NCI-H2196 (cell line): ENCODE measurements at regions not wholly inside any gene's neighbourhood (a gene's known extent, or its start where the extent isn't known, plus 50 kb on each side); places are given as distances from the start of the nearest gene placed in this dataset.

Experiments used
- DNase-seq: peaks from one replicate; lab custom pipeline; 2025; ENCODE audit not compliant: unreplicated experiment; lab: John Stamatoyannopoulos, UW

DNA sequence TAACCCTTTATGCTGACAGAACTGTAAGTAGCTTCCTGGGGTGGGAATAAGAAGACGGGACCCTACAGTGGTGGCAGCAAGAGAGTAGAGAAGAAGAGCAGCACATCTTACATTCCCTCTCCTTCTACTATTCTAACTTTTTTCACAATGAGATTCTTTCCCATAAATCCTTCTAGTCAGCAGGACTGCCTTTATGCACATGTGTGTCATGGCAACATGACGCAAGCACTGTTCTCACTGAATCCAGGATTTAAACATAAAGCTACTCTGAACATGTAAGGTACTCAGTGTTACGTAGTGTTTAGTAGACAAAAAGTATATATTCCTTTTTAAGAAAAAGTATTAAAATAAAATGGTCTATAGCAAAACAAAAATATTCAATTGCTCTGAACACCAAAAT, 309.7 kb upstream of the LYPLAL1 start:
- no peak for DNase-seq

DNA sequence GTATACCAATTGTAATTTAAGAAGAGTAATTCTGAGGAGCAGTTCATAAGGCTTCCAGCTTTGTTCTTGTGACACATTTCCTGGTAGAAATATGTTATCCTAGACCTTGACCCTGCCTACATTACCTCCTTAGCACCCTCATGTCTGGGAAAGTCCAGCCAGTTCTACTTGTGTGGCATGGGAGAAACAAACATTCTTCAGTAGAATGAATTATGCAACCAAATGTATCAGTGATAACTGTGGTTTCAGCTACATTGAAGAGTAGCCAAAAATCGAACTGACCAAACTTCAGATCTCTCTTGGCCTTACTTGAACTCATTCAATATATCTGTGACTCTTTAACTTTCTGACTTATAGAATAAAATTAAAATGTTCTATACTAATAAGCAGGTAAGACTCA, 308.1 kb upstream of the LYPLAL1 start:
- no peak for DNase-seq

GRCh38 chr1:218866507-218866906, 307.2 kb upstream of the LYPLAL1 start:
- DNase-seq = no peak

- DNase-seq = no peak
Measured at GRCh38 chr1:218867066-218867465, 306.6 kb upstream of the LYPLAL1 start.

DNA sequence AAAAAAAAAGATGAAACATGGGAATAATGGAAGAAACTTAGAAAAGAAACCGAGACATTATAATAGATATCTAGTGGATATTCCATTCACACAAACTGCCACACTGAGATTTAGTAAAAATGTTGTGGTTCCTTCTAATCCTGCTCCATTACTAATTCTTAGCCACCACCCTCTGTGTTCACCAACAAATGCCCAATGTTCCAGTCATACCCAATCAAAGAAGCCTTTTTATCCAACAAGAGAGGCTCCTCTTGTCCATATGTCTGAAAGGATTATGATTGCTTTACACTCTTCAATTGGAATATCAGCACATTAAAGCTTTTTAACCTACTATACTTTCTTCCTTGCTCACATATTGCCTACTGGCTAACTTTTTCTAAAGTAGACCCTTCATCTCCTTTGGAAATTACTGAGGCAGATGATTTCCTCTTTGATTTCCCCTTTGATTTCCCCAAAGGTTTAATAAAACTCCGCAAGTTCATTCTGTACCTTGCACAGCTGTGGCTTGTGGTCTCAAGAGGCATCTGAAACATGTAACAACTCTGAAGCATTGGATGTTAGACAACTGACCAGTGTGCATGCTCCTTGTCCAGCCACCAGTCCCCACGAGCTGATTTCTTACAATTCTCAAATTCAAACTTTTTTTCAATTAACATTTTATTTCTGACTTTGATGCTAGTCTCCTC, 305.6 kb upstream of the LYPLAL1 start:
- no peak for DNase-seq

- no peak for DNase-seq
Measured at GRCh38 chr1:218869276-218869675, 304.4 kb upstream of the LYPLAL1 start.

DNA sequence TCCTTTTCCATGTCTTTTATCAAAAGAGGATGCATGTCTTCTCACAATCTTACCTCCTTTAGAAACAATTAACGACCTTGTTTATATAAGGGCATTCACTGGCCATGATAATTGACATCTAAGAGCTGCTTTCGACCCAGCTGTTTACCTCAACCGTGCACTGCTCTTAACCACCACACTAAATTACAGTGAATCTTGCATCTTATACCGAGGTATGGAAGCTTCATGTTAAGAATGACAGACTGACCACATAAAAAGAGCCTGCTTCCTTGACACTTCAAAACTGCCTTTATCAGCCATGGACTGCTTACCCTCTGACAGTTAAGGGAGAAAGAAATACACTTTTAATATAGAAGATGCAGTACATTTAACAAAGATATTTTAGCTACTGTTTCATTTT, 301.7 kb upstream of the LYPLAL1 start:
- DNase-seq = no peak

DNA sequence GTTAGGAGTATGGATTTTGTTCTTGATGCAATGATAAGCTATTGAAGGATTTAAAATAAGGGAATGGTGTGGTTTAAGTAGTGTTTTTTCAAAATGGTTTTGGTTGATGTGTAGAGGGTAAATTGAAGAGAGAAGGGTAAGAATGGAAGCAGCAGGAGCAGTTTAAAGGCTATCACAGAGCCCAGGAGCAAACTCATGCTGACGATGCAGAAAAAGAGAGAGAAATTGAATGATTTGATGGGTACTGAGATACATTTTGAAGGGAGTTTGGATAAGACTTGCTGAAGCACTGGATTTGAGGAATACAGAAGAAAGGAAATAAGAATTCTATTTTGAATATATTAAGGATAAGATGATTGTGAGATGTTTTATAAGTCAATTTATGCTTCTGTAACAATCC, 300.8 kb upstream of the LYPLAL1 start:
- no peak for DNase-seq

DNA sequence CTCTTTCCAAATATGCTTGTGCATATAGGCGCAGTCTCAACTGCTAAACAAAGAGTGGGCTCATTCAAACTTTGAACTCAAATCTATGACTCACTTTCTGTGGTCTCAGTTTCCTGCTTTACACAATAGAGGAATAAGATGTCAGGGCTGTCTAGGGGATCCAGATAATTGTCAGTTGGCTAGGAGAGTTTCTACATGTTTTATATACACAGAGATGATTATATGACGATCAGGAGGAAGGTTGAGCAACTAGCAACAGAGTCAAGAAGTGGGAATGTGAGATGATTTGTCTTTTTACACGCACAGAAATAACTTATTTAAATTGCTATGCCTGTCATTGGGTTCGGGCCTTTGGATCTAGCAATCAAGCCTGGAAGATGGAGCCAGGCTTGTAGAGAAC, 299.4 kb upstream of the LYPLAL1 start:
- DNase-seq = no peak

- no peak for DNase-seq
Measured at GRCh38 chr1:218874801-218875400, 298.8 kb upstream of the LYPLAL1 start.

- no peak for DNase-seq
Measured at GRCh38 chr1:218878369-218878768, 295.3 kb upstream of the LYPLAL1 start.

GRCh38 chr1:218880484-218881060, 293.1 kb upstream of the LYPLAL1 start:
- DNase-seq = no peak

- DNase-seq = no peak
Measured at GRCh38 chr1:218882454-218882853, 291.2 kb upstream of the LYPLAL1 start.

DNA sequence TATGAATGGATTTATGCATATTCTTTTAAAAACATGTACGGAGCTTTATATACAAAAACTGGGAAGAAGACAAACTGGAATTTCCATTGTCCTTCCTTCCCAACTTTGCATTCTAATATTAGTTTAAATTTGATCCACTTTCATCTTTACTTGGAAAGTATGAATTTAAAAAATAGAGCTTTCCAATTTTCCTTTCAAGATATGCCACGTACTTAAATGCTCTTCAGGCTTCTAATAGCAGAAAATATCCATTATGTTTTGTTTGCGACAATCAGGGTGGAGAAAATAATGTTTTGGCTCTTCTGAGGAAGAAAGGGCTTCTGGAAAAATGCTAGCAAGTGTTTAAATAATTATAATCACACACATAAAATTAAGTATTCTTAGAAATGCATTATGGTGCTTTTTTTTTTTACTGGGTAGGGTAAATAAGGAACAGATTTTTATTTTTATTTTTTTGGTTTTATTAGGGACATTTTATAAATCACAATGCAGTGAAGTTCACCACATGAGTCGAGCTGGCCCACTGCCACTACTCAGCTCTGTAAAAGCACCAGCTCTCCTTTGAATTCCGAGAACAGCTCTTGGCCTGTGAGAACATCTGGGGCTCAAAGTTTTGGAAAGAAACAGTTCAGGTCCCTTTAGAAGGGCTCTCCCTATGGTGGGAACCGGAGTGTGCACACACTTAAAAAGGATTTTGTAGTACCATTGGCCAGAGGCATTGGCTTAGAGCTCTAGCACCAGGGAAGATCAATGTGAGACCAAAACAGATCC, 287.4 kb upstream of the LYPLAL1 start:
- no peak for DNase-seq

- no peak for DNase-seq
Measured at GRCh38 chr1:218887141-218887925, 286.3 kb upstream of the LYPLAL1 start.

DNA sequence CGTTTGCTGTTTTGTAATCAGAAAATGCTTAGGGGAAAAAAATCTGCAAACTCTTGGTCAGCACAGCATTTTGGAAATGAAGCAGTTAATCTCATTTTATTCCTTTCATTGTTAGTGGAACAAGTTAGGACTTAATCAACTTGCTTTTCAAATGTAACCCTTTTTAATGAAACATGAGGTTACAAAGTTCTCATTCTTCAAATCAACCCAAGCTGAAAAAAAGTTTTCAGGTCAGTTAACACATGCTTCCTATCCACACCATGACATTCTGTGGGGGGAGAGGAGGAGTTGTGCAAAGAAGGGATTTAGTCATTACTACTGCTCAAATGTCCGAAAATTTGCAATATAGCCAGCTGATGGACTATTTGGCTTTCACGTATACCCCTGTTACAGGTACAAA, 283.2 kb upstream of the LYPLAL1 start:
- no peak for DNase-seq

- no peak for DNase-seq
Measured at GRCh38 chr1:218891577-218891976, 282.1 kb upstream of the LYPLAL1 start.

DNA sequence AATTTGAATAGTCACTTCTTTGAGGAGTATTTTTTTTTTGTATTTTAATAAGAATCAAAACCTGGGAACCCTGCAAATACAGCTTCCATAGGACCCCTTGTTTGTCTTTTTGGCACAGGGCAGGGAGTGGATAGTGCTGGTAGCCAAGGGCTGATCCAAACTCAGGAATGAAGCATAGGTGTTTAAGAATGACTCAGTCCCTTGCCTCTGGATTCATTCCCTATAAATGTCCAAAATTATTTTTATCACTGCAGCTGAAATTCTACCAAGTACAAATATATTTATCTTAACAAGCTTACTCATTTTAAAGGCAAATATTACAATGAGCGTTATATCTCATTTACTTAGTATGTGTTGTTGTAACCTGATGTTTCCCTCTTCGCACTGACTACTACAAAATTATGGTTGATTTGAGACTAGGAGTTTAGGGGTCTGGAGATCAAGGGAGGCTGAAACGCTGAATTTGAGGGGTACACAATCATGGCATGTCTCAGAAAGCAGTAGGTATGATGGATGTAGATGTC, 278.6 kb upstream of the LYPLAL1 start:
- no peak for DNase-seq

DNA sequence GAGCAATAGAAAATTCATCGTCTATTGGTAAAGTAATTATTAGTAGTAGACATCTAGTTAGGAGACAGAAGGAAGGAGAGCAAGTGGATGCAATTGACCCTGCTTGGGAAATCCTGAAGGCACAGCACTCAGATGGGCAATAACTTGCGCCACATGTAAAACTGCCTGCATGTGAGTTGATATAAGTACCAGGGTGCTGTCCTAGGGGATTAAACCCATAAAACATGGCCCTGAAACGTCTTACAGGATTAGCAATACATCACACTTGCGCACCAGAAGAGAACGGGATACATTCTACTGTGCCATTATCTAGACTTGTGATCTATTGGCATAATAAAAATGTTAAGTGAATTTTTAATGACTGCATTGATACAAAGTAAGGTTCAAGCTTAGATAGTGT, 277.5 kb upstream of the LYPLAL1 start:
- DNase-seq = no peak

DNA sequence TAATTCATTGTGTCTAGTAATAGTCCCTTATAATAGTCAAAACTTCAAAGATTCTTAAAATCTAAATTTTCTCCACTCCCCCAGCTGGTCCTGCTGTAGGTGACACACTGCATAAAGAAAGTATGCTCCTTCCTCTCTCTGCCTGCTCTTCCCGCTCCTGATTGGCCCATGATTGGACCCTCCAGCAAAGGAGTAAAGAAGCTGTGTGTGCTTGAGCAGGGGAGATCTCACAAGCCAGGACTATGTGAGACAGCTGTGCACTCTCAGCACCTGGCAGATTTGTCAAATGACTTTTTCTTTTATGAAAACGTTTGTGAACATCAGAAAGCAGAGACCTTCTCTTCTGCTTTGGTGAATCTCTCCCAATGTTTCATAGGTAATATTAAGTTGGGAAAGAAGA, 274.8 kb upstream of the LYPLAL1 start:
- no peak for DNase-seq

DNA sequence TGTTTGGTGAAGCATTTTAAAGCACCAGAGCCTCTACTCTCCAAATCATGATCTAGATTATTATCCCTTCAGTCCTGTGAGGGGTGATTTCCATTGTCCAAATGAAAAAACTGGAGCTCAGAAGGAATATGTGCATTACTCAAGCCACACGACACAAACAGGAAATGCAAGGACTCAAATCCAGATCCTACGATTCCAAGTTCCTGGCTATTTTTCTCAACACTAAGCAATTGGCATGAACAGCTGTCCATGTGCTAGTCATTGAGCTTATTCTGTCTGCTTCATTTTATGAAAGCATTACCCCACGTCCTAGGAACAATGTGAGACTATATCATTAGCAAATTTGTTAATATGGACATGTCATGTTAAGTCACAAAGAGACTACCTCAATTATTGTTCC, 273.1 kb upstream of the LYPLAL1 start:
- DNase-seq = no peak
